Activated naive CD4-positive, alpha-beta T cell treated with anti-CD3 and anti-CD28 coated beads, Interleukin-2, amount 50 U/mL, for 72 hours (primary cell): ENCODE measurements at regions not wholly inside any gene's neighbourhood (a gene's known extent, or its start where the extent isn't known, plus 50 kb on each side); places are given as distances from the start of the nearest gene placed in this dataset.

ENCODE experiments used
- ATAC-seq, 2 donors: fragments of 150-1000 bp; cut with Tn5 transposase; 2 replicates each; pipeline ENCODE4 v1.10.0; 2021; ENCODE audit warnings: mild to moderate bottlenecking in 2 of 2, moderate library complexity in 2 of 2
- DNase-seq, 2 donors: peaks; one replicate each; pipeline ENCODE4 v3.0.0; 2021 to 2022; ENCODE audit warnings: low spot score in 2 of 2
- H3K27ac Mint-ChIP-seq, 2 donors: one replicate each; pipeline ENCODE4 v1.8.0; 2022; ENCODE audit warnings: mild to moderate bottlenecking in 2 of 2, mixed read lengths in 2 of 2
- H3K36me3 Mint-ChIP-seq, 2 donors: one replicate each; pipeline ENCODE4 v1.8.0; 2022; ENCODE audit warnings: mixed read lengths in 2 of 2
- H3K9me3 Mint-ChIP-seq, 2 donors: one replicate each; pipeline ENCODE4 v1.8.0; 2022; ENCODE audit warnings: mixed read lengths in 2 of 2

DNA sequence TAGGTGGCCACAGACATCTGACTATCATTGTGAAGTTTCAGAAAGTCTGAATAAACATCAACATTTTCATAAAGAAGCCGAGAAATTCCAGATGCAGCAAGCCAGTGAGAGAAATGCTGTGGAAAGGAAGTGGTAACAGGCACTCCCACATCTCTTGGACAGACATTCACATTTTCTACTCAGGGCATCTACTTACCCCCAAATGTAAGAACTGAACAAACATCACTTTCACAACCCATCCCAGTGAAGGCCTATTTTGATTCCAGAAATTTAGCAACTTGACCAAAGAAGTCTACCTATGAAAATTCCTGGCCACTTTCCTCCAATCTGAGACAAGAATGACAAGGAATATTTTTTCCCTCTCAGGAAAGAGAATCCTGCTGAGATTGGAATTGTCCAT, 224.8 kb upstream of the DCBLD2 start:
- DNase-seq (no peak), ATAC-seq (no peak)
- Mint-ChIP-seq H3K36me3 (no peaks in the 10 kb centered on the region), H3K27ac (no peak overlapping the region), H3K9me3 (peaks cover 0 to 6% of the 10 kb centered on the region in 2 donors)

- Mint-ChIP-seq H3K27ac (no peak overlapping the region), H3K36me3 (no peaks in the 10 kb centered on the region), H3K9me3 (peaks cover 3 to 11% of the 10 kb centered on the region in 2 donors)
- ATAC-seq (no peak), DNase-seq (no peak)
Observed at GRCh38 chr3:99119385-99119784, 217.9 kb upstream of the DCBLD2 start.

GRCh38 chr3:99118381-99118780, 216.9 kb upstream of the DCBLD2 start:
- peaks cover 3 to 11% of the 10 kb centered on the region in 2 donors for H3K9me3 Mint-ChIP-seq
- DNase-seq (no peak), ATAC-seq (no peak)
- no peaks in the 10 kb centered on the region for H3K36me3 Mint-ChIP-seq
- no peak overlapping the region for H3K27ac Mint-ChIP-seq

DNA sequence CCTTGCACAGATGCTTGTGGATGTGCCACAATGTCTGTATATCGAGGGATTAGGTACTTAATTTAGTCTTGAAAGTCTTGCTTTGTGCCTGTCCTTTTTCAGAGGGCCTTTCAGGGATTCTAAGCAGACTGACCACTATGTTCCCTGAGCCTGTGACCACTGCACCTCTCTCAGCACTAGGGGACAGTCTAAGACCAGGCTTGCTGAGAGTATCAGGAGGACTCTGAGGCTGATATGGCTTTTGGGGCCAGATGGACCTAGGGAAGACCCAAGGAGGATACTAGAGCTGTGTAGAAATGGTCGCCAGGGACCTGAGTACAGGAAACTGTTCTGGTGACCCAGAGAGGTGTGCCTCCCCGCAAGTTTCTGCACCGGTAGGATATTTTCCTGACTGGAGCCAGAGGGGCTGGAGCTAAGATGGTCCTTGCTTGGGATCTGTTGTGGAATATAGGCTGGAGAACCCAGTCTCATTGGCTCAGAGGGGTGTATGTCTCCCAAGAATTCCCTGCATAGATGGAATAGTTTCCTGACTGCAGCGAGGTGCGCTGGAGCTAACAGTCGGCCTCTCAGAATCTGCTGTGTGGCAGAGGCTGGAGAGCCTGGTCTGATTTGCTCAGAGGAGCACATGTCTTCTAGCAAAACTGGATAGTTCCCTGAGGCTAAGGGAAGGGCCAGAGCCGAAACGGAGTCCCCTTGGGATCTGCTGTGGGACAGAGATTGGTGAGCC, 213.2 kb upstream of the DCBLD2 start:
- ATAC-seq, result no peak
- H3K27ac Mint-ChIP-seq, result no peak overlapping the region
- H3K9me3 Mint-ChIP-seq, result peaks cover 3 to 6% of the 10 kb centered on the region in 2 donors
- H3K36me3 Mint-ChIP-seq, result no peaks in the 10 kb centered on the region
- DNase-seq, result no peak

GRCh38 chr3:99111235-99111634, 209.7 kb upstream of the DCBLD2 start:
- peaks cover 2 to 8% of the 10 kb centered on the region in 2 donors for H3K9me3 Mint-ChIP-seq
- DNase-seq (no peak), ATAC-seq (no peak)
- H3K36me3 Mint-ChIP-seq, result no peaks in the 10 kb centered on the region
- H3K27ac Mint-ChIP-seq, result no peak overlapping the region

GRCh38 chr3:99110401-99110800, 208.9 kb upstream of the DCBLD2 start:
- Mint-ChIP-seq H3K27ac (no peak overlapping the region), H3K9me3 (peaks cover 0 to 3% of the 10 kb centered on the region in 2 donors), H3K36me3 (no peaks in the 10 kb centered on the region)
- no peak for ATAC-seq
- no peak for DNase-seq

DNA sequence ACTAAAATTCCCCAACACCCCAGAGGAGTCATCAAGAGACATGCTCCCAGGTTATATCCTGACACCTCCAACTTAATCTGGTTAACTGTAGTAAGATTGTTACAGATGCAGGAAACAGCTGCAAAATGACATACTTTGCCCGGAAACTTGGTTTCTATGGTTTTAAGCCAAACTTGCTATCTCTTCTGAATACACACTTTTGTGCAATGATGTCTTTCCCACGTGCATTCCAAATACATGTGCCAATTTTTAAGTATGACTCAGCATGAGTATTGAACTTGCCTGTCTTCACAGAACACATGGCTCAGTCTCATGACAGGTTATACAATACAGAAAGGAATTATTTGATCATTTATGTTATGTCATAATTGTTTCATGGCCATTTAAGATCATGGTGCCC, 207.0 kb upstream of the DCBLD2 start:
- DNase-seq (no peak), ATAC-seq (no peak)
- H3K27ac Mint-ChIP-seq, result no peak overlapping the region
- H3K9me3 Mint-ChIP-seq, result peaks cover 0 to 3% of the 10 kb centered on the region in 2 donors
- no peaks in the 10 kb centered on the region for H3K36me3 Mint-ChIP-seq

DNA sequence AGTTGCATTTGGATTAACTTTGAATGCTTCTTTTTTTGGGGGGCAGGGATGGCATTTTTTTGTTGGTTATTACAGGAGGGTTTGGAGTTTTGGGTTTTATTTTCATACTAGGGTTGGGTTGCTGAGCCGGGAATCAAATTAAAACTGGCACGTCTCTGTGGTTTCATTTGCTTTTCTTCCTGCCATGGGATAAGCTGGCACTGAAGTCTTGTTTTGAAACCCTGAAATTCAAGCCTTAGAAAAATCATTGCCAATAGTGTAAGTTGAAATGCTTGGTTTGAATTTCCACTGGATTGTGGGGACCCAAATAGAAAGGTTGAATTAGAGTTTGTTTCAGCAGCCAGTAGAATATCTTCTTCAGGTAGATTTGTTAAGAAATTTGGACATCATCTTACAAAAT, 193.1 kb upstream of the DCBLD2 start:
- Mint-ChIP-seq H3K27ac (no peak overlapping the region), H3K9me3 (no peaks in the 10 kb centered on the region), H3K36me3 (no peaks in the 10 kb centered on the region)
- no peak for ATAC-seq
- no peak for DNase-seq

DNA sequence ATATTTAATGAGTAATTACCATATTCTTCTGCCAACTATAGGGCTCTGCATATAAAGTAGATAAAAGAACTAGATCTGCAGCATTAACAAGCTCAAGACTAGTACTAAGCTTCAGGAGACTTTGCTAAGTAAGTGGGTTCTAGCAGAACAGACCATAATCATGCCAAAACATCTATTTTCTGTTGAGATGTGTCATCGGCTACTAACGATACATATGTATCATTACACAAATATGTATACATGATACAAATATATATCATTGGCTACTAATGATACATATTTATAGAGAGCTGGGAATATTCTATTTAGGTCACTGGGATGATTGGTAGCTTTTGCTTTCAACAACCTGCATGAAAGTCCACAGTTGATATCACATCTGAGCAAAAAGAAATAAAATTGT, 185.8 kb upstream of the DCBLD2 start:
- ATAC-seq, result no peak
- DNase-seq, result no peak
- H3K27ac Mint-ChIP-seq, result no peak overlapping the region
- no peaks in the 10 kb centered on the region for H3K36me3 Mint-ChIP-seq
- H3K9me3 Mint-ChIP-seq, result no peaks in the 10 kb centered on the region

DNA sequence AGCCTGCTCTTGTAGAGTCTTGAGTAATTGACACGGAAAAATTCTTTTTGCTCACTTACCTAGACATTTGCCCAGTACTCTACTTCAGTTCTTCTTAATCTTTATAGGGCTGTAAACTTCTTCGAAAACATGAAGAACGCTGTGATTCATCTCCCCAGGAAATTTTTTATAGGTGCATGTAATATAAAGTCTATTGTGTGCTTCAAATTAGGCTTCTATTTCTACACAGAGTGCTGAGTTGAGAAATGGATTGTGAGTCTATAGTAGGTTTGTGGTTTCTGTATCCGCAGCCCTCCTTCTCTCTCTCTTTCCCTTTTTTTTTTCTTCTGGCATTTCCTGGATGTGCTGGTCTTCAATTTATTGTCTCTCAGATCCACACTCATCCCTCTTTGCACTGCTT, 183.3 kb upstream of the DCBLD2 start:
- no peaks in the 10 kb centered on the region for H3K9me3 Mint-ChIP-seq
- DNase-seq, result no peak
- no peak overlapping the region for H3K27ac Mint-ChIP-seq
- no peaks in the 10 kb centered on the region for H3K36me3 Mint-ChIP-seq
- no peak for ATAC-seq

- H3K9me3 Mint-ChIP-seq, result no peaks in the 10 kb centered on the region
- no peaks in the 10 kb centered on the region for H3K36me3 Mint-ChIP-seq
- no peak overlapping the region for H3K27ac Mint-ChIP-seq
- ATAC-seq (no peak), DNase-seq (no peak)
Observed at GRCh38 chr3:99084156-99084555, 182.7 kb upstream of the DCBLD2 start.

GRCh38 chr3:99071096-99071495, 169.6 kb upstream of the DCBLD2 start:
- ATAC-seq (no peak), DNase-seq (no peak)
- H3K36me3 Mint-ChIP-seq, result no peaks in the 10 kb centered on the region
- no peaks in the 10 kb centered on the region for H3K9me3 Mint-ChIP-seq
- no peak overlapping the region for H3K27ac Mint-ChIP-seq

GRCh38 chr3:99069973-99070372, 168.5 kb upstream of the DCBLD2 start:
- no peak for DNase-seq
- Mint-ChIP-seq H3K36me3 (no peaks in the 10 kb centered on the region), H3K9me3 (peaks cover 2 to 7% of the 10 kb centered on the region in 2 donors), H3K27ac (no peak overlapping the region)
- ATAC-seq, result no peak

DNA sequence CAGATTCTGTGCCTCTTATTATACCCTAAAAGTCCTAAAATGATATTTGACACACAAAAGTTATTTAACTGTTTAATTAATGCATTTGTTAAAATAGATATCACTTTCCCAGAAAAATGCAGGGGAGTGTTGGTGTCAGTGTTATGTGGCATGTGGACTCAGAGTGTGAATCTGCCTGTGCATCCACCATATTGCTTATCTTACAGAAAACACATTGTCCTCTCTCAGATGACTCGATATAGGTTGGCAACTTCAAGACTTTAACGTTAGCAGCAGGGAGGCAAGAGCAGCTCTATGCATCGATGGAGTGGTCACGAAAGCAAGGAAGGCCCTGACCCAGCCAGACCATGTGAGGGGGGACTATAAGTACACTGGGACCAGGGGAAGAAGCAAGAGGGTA, 165.4 kb upstream of the DCBLD2 start:
- peaks cover 5 to 10% of the 10 kb centered on the region in 2 donors for H3K9me3 Mint-ChIP-seq
- DNase-seq (no peak), ATAC-seq (no peak)
- H3K27ac Mint-ChIP-seq, result no peak overlapping the region
- H3K36me3 Mint-ChIP-seq, result peaks cover 0 to 4% of the 10 kb centered on the region in 2 donors

DNA sequence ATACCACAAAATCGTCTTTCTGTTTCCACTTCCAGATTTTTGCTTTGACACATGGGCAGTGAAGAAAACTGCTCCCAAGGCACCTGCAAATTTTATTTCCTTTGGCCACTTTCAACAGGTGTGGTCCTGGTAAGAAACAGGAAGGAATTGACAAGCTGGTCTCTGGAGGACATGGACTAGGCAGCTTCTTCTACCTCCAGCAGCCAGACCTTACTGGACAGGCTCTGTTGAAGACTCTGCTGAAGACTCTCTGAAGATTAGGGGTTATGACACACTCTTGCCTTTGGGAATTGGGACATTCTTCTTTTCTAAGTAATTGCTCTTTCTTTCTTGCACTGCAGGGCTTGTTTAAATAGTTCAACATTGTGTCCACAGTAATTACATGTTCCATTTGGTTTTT, 147.7 kb upstream of the DCBLD2 start:
- no peaks in the 10 kb centered on the region for H3K36me3 Mint-ChIP-seq
- ATAC-seq (no peak), DNase-seq (no peak)
- H3K9me3 Mint-ChIP-seq, result no peaks in the 10 kb centered on the region
- no peak overlapping the region for H3K27ac Mint-ChIP-seq

- no peak for ATAC-seq
- Mint-ChIP-seq H3K9me3 (peaks cover 0 to 5% of the 10 kb centered on the region in 2 donors), H3K27ac (no peak overlapping the region), H3K36me3 (no peaks in the 10 kb centered on the region)
- DNase-seq, result no peak
Observed at GRCh38 chr3:99041747-99042146, 140.3 kb upstream of the DCBLD2 start.

DNA sequence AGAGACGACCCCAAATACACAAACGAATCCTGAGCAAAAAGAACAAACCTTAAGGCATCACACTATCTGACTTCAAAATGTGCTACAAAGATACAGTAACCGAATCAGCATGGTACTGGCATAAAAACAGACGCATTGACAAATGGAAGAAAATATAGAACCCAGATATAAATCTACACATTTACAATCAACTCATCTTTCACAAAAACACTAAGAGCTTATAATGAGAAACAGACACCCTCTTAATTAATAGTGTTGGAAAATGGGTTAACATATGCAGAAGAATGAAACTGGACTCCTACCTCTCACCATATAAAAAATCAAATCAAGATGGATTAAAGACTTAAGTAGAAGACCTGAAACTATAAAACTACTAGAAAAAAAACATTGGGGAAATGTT, 130.3 kb upstream of the DCBLD2 start:
- Mint-ChIP-seq H3K27ac (no peak overlapping the region), H3K9me3 (peaks cover 6 to 11% of the 10 kb centered on the region in 2 donors), H3K36me3 (peaks cover 0 to 6% of the 10 kb centered on the region in 2 donors)
- ATAC-seq (no peak), DNase-seq (no peak)

- no peak for DNase-seq
- no peak for ATAC-seq
Observed at GRCh38 chr3:99023590-99024192, 122.2 kb upstream of the DCBLD2 start.

More at GRCh38 chr3:99023590-99024192, 122.2 kb upstream of the DCBLD2 start:
- no peak overlapping the region for H3K27ac Mint-ChIP-seq
- peaks cover 6 to 11% of the 10 kb centered on the region in 2 donors for H3K9me3 Mint-ChIP-seq
- H3K36me3 Mint-ChIP-seq, result peaks cover 0 to 6% of the 10 kb centered on the region in 2 donors
